ENCODE measurements at regions not wholly inside any gene's neighbourhood (a gene's known extent, or its start where the extent isn't known, plus 50 kb on each side); places are given as distances from the start of the nearest gene placed in this dataset.
"Not testable (repeated sequence)": the region's sequence is repeated elsewhere in the genome, so short reads cannot be mapped to it uniquely, and the experiment has no call there.

- Histone ChIP-seq H3K4me3 (ENCODE audit: low read depth in 1 of 3, low read length in 3 of 3) (no peak overlapping the region), H3K27ac (ENCODE audit: low read depth in 1 of 2, low read length in 2 of 2) (no peak overlapping the region), H3K9me3 (ENCODE audit: control insufficient read depth in 4 of 4, low read length in 3 of 4) (no peaks in the 10 kb centered on the region), H3K4me1 (ENCODE audit: control insufficient read depth in 4 of 4, insufficient read depth in 4 of 4, low read length in 3 of 4) (no peaks in the 10 kb centered on the region), H3K9ac (ENCODE audit: low read depth in 1 of 2, low read length in 2 of 2) (no peak overlapping the region), H3K36me3 (ENCODE audit: control insufficient read depth in 4 of 4, insufficient read depth in 3 of 4, low read depth in 1 of 4, low read length in 3 of 4) (no peaks in the 10 kb centered on the region), H3K27me3 (ENCODE audit: control insufficient read depth in 4 of 4, insufficient read depth in 4 of 4, low read length in 3 of 4) (no peaks in the 10 kb centered on the region)
- TF ChIP-seq NR2F2 (IDR thresholded peaks at IDR 0.05) (no peak), FOXA2 (IDR thresholded peaks at IDR 0.05) (no peak), SP1 (IDR thresholded peaks at IDR 0.05) (no peak), RXRA (IDR thresholded peaks at IDR 0.05) (no peak), RAD21 (IDR thresholded peaks at IDR 0.05) (no peak), JUND (IDR thresholded peaks at IDR 0.05) (no peak), CTCF (IDR thresholded peaks at IDR 0.05; ENCODE audit: low read depth, low read length, missing input control) (no peak), MAX (IDR thresholded peaks at IDR 0.05) (no peak), GABPA (IDR thresholded peaks at IDR 0.05 in 1 of 2, conservative IDR thresholded peaks at IDR 0.05 in 1 of 2) (no peak), TAF1 (conservative IDR thresholded peaks at IDR 0.05) (no peak), HNF4A (conservative IDR thresholded peaks at IDR 0.05) (no peak)
- WGBS = 80% methylated on average over 2 of the region's 2 CpGs
- DNase-seq (ENCODE audit: low spot score) = no peak
Observed at GRCh38 chr2:210861038-210861665, 304.8 kb downstream of the CPS1 start.

- Histone ChIP-seq H3K4me1 (ENCODE audit: control insufficient read depth in 4 of 4, insufficient read depth in 4 of 4, low read length in 3 of 4) (no peaks in the 10 kb centered on the region), H3K9me3 (ENCODE audit: control insufficient read depth in 4 of 4, low read length in 3 of 4) (no peaks in the 10 kb centered on the region), H3K36me3 (ENCODE audit: control insufficient read depth in 4 of 4, insufficient read depth in 3 of 4, low read depth in 1 of 4, low read length in 3 of 4) (no peaks in the 10 kb centered on the region), H3K9ac (ENCODE audit: low read depth in 1 of 2, low read length in 2 of 2) (no peak overlapping the region), H3K27ac (ENCODE audit: low read depth in 1 of 2, low read length in 2 of 2) (no peak overlapping the region), H3K27me3 (ENCODE audit: control insufficient read depth in 4 of 4, insufficient read depth in 4 of 4, low read length in 3 of 4) (no peaks in the 10 kb centered on the region), H3K4me3 (ENCODE audit: low read depth in 1 of 3, low read length in 3 of 3) (no peak overlapping the region)
- 55% methylated on average over 2 of the region's 2 CpGs for WGBS
- TF ChIP-seq NR2F2 (IDR thresholded peaks at IDR 0.05) (no peak), FOXA1 (IDR thresholded peaks at IDR 0.05) (no peak), SP1 (IDR thresholded peaks at IDR 0.05) (no peak), RAD21 (IDR thresholded peaks at IDR 0.05) (no peak), HNF4A (conservative IDR thresholded peaks at IDR 0.05) (no peak), TAF1 (conservative IDR thresholded peaks at IDR 0.05) (no peak)
- no peak for DNase-seq (ENCODE audit: low spot score)
Observed at GRCh38 chr2:210862283-210863065, 306.1 kb downstream of the CPS1 start.

GRCh38 chr2:210863283-210863682 is 306.9 kb downstream of the CPS1 start:
- WGBS = 84% methylated on average over 1 of the region's 1 CpG
- Histone ChIP-seq H3K27me3 (ENCODE audit: control insufficient read depth in 4 of 4, insufficient read depth in 4 of 4, low read length in 3 of 4) (no peaks in the 10 kb centered on the region), H3K4me1 (ENCODE audit: control insufficient read depth in 4 of 4, insufficient read depth in 4 of 4, low read length in 3 of 4) (no peaks in the 10 kb centered on the region), H3K27ac (ENCODE audit: low read depth in 1 of 2, low read length in 2 of 2) (no peak overlapping the region), H3K36me3 (ENCODE audit: control insufficient read depth in 4 of 4, insufficient read depth in 3 of 4, low read depth in 1 of 4, low read length in 3 of 4) (no peaks in the 10 kb centered on the region), H3K4me3 (ENCODE audit: low read depth in 1 of 3, low read length in 3 of 3) (no peak overlapping the region), H3K9me3 (ENCODE audit: control insufficient read depth in 4 of 4, low read length in 3 of 4) (no peaks in the 10 kb centered on the region), H3K9ac (ENCODE audit: low read depth in 1 of 2, low read length in 2 of 2) (no peak overlapping the region)
- DNase-seq (ENCODE audit: low spot score) = no peak
- TF ChIP-seq ATF3 (IDR thresholded peaks at IDR 0.05) (no peak), REST (IDR thresholded peaks at IDR 0.05) (no peak)

- H3K36me3 ChIP-seq (ENCODE audit: control insufficient read depth in 4 of 4, insufficient read depth in 3 of 4, low read depth in 1 of 4, low read length in 3 of 4); H3K9ac ChIP-seq (ENCODE audit: low read depth in 1 of 2, low read length in 2 of 2): not testable (repeated sequence)
- 82% methylated on average over 3 of the region's 3 CpGs for WGBS
Observed at GRCh38 chr2:210871566-210871965, 315.2 kb downstream of the CPS1 start.

More at GRCh38 chr2:210871566-210871965, 315.2 kb downstream of the CPS1 start:
- H3K27me3 ChIP-seq (ENCODE audit: control insufficient read depth in 4 of 4, insufficient read depth in 4 of 4, low read length in 3 of 4); DNase-seq (ENCODE audit: low spot score); H3K4me1 ChIP-seq (ENCODE audit: control insufficient read depth in 4 of 4, insufficient read depth in 4 of 4, low read length in 3 of 4); H3K4me3 ChIP-seq (ENCODE audit: low read depth in 1 of 3, low read length in 3 of 3); H3K27ac ChIP-seq (ENCODE audit: low read depth in 1 of 2, low read length in 2 of 2); H3K9me3 ChIP-seq (ENCODE audit: control insufficient read depth in 4 of 4, low read length in 3 of 4): not testable (repeated sequence)

Measured in liver (tissue), 8 donors.